Renal cortex interstitium (tissue), 11 donors: ENCODE measurements at regions not wholly inside any gene's neighbourhood (a gene's known extent, or its start where the extent isn't known, plus 50 kb on each side); places are given as distances from the start of the nearest gene placed in this dataset.

ENCODE experiments used
- DNase-seq, 11 donors: peaks; one replicate each; pipeline ENCODE4 v3.0.0-alpha.2; 2013; ENCODE audit warnings: low read depth in 9 of 11, low spot score in 4 of 11; ENCODE audit errors: extremely low read depth in 1 of 11

- no peak for DNase-seq
These were observed 136.7 kb upstream of the NUDT7 start for GRCh38 chr16:77585379-77586251.

- DNase-seq: no peak
These were observed 133.9 kb upstream of the NUDT7 start for GRCh38 chr16:77588389-77588788.

GRCh38 chr16:77589071-77589765 is 133.1 kb upstream of the NUDT7 start:
- DNase-seq: no peak

- no peak for DNase-seq
These were observed 131.6 kb upstream of the NUDT7 start for GRCh38 chr16:77590707-77591106.

GRCh38 chr16:77591347-77591746 is 131.0 kb upstream of the NUDT7 start:
- DNase-seq: no peak

GRCh38 chr16:77592021-77592420 is 130.3 kb upstream of the NUDT7 start:
- DNase-seq: no peak

GRCh38 chr16:77594057-77594456 is 128.3 kb upstream of the NUDT7 start:
- DNase-seq: no peak

GRCh38 chr16:77594799-77595596 is 127.3 kb upstream of the NUDT7 start:
- peak in 5 of 11 donors; percentile 34 to 54 (median 41) for DNase-seq

- no peak for DNase-seq
These were observed 126.1 kb upstream of the NUDT7 start for GRCh38 chr16:77596261-77596660.

GRCh38 chr16:77599793-77600415 is 122.4 kb upstream of the NUDT7 start:
- DNase-seq: no peak

- no peak for DNase-seq
These were observed 121.8 kb upstream of the NUDT7 start for GRCh38 chr16:77600555-77600954.

GRCh38 chr16:77603656-77604055 is 118.7 kb upstream of the NUDT7 start:
- no peak for DNase-seq

GRCh38 chr16:77610496-77610895 is 111.8 kb upstream of the NUDT7 start:
- DNase-seq: no peak

- DNase-seq: no peak
These were observed 110.9 kb upstream of the NUDT7 start for GRCh38 chr16:77611386-77611785.

GRCh38 chr16:77612596-77612995 is 109.7 kb upstream of the NUDT7 start:
- DNase-seq: no peak

GRCh38 chr16:77613095-77613494 is 109.2 kb upstream of the NUDT7 start:
- DNase-seq: no peak

GRCh38 chr16:77617553-77617952 is 104.8 kb upstream of the NUDT7 start:
- no peak for DNase-seq

GRCh38 chr16:77617996-77618395 is 104.3 kb upstream of the NUDT7 start:
- peak in 1 of 11 donors; percentile 7 for DNase-seq

GRCh38 chr16:77618951-77619350 is 103.4 kb upstream of the NUDT7 start:
- no peak for DNase-seq
